ENCODE measurements at regions not wholly inside any gene's neighbourhood (a gene's known extent, or its start where the extent isn't known, plus 50 kb on each side); places are given as distances from the start of the nearest gene placed in this dataset.

DNA sequence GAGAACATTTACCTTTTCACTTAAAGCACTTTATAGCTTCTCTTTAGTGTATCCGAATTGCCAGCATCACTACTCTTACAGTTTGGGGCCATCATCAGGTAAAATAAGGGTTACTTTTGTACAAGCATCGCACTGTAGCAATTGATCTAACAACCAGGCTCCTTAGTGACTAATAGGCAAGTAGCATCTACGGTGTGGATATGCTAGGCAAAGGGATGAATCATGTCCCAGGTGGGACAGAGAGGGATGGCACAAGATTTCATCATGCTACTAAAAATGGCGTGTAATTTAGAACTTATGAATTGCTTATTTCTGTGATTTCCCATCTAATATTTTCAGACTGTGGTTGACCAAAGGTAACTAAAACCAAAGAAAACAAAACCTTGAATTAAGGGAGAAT lies 582.3 kb downstream of the KCNH5 start:
- TF ChIP-seq PHTF2 (CRISPR knock-in tag; IDR thresholded peaks at IDR 0.05) (no peak), ZFX (CRISPR knock-in tag; IDR thresholded peaks at IDR 0.05) (no peak), CAMTA2 (CRISPR knock-in tag; conservative IDR thresholded peaks at IDR 0.05) (no peak), EZH2 (IDR thresholded peaks at IDR 0.05; ENCODE audit: borderline replicate concordance, low read depth, low read length) (no peak), CTCF (IDR thresholded peaks at IDR 0.05 in 2 of 3, conservative IDR thresholded peaks at IDR 0.05 in 1 of 3; ENCODE audit: insufficient read depth in 2 of 3, low read depth in 1 of 3, low read length in 3 of 3) (no peak), BHLHE40 (IDR thresholded peaks at IDR 0.05; ENCODE audit: low read length) (no peak), CHD2 (IDR thresholded peaks at IDR 0.05; ENCODE audit: low read depth, low read length) (no peak), E2F4 (CRISPR knock-in tag; IDR thresholded peaks at IDR 0.05; ENCODE audit: low read depth) (no peak), ILK (tag; IDR thresholded peaks at IDR 0.05; ENCODE audit: borderline replicate concordance, low read depth) (no peak), POLR2AphosphoS5 (IDR thresholded peaks at IDR 0.05; ENCODE audit: control insufficient read depth, insufficient read depth, low read depth, low read length) (no peak), EP300 (IDR thresholded peaks at IDR 0.05; ENCODE audit: low read length) (no peak), RBM34 (IDR thresholded peaks at IDR 0.05; ENCODE audit: borderline replicate concordance, insufficient read depth, low read length) (no peak), BACH1 (tag; IDR thresholded peaks at IDR 0.05) (no peak)
- TF ChIP-seq, protein P1, sequence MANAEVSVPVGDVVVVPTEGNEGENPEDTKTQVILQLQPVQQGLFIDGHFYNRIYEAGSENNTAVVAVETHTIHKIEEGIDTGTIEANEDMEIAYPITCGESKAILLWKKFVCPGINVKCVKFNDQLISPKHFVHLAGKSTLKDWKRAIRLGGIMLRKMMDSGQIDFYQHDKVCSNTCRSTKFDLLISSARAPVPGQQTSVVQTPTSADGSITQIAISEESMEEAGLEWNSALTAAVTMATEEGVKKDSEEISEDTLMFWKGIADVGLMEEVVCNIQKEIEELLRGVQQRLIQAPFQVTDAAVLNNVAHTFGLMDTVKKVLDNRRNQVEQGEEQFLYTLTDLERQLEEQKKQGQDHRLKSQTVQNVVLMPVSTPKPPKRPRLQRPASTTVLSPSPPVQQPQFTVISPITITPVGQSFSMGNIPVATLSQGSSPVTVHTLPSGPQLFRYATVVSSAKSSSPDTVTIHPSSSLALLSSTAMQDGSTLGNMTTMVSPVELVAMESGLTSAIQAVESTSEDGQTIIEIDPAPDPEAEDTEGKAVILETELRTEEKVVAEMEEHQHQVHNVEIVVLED (CRISPR knock-in tag; IDR thresholded peaks at IDR 0.05): no peak
